Transverse colon (tissue), 4 donors: ENCODE measurements at regions not wholly inside any gene's neighbourhood (a gene's known extent, or its start where the extent isn't known, plus 50 kb on each side); places are given as distances from the start of the nearest gene placed in this dataset.

Source experiments
- POLR2AphosphoS5 ChIP-seq, 3 donors: sonication (generic); formaldehyde crosslinking; IDR thresholded peaks; one replicate each; pipeline ENCODE4 v1.6.1; 2016; ENCODE audit warnings: antibody characterized with exemption in 3 of 3
- TF ChIP-seq, protein P1 (sequence below), 5 experiments: fragments of 200-600 bp in 3 of 5; fragments of 450-650 bp in 2 of 5; sonication (generic) in 3 of 5; IDR thresholded peaks; 1 replicate in 2 of 5; 2 replicates in 3 of 5; pipeline ENCODE4 v1.5.1; 2016 to 2017; ENCODE audit warnings: antibody characterized with exemption in 5 of 5, inconsistent platforms in 3 of 5, mild to moderate bottlenecking in 2 of 5, moderate library complexity in 1 of 5

DNA sequence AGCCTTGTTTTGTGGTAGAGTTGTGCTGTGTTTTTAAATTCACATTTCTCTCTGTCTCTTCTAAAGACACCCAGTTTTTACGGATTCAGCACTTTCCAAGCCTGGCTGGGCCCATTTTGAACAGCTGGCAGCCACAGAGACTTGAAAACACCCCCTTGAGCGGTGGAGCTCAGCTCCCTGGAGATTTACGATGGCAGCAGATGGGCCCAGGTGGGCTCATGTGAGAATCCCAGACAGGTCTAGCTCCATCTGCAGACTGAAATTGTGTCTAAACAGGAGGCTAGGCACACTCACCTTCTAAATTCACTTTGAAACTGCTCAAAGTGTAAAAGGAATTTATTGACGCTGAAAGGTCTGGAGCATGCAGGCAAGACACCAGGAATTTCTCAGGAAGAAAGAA, 232.0 kb upstream of the HES1 start:
- no peak for TF ChIP-seq POLR2AphosphoS5 (IDR thresholded peaks at IDR 0.05)
- TF ChIP-seq, protein P1, sequence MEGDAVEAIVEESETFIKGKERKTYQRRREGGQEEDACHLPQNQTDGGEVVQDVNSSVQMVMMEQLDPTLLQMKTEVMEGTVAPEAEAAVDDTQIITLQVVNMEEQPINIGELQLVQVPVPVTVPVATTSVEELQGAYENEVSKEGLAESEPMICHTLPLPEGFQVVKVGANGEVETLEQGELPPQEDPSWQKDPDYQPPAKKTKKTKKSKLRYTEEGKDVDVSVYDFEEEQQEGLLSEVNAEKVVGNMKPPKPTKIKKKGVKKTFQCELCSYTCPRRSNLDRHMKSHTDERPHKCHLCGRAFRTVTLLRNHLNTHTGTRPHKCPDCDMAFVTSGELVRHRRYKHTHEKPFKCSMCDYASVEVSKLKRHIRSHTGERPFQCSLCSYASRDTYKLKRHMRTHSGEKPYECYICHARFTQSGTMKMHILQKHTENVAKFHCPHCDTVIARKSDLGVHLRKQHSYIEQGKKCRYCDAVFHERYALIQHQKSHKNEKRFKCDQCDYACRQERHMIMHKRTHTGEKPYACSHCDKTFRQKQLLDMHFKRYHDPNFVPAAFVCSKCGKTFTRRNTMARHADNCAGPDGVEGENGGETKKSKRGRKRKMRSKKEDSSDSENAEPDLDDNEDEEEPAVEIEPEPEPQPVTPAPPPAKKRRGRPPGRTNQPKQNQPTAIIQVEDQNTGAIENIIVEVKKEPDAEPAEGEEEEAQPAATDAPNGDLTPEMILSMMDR (IDR thresholded peaks at IDR 0.05), result no peak
